ENCODE measurements at regions not wholly inside any gene's neighbourhood (a gene's known extent, or its start where the extent isn't known, plus 50 kb on each side); places are given as distances from the start of the nearest gene placed in this dataset.
"Not testable (repeated sequence)": the region's sequence is repeated elsewhere in the genome, so short reads cannot be mapped to it uniquely, and the experiment has no call there.

DNA sequence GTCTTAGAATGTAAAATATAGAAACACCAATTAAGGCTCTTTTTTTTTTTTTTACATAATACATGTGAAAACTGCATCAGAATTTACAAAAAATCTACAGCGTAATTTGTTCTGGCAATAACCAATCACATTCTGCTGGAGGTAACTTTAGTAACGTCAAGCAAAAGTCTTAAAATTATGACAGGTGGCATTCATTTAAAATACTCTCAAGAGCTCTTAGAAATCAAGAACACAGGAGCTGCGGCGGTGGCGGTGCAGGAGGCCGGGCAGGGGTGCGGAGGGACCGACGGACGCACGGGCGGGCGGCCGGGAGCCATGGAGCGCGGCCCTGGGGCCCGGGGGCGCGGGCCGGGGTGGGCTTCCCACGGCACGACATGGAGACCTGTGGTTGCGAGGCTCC is 202.4 kb downstream of the USP22 start:
- TF ChIP-seq, protein P1, sequence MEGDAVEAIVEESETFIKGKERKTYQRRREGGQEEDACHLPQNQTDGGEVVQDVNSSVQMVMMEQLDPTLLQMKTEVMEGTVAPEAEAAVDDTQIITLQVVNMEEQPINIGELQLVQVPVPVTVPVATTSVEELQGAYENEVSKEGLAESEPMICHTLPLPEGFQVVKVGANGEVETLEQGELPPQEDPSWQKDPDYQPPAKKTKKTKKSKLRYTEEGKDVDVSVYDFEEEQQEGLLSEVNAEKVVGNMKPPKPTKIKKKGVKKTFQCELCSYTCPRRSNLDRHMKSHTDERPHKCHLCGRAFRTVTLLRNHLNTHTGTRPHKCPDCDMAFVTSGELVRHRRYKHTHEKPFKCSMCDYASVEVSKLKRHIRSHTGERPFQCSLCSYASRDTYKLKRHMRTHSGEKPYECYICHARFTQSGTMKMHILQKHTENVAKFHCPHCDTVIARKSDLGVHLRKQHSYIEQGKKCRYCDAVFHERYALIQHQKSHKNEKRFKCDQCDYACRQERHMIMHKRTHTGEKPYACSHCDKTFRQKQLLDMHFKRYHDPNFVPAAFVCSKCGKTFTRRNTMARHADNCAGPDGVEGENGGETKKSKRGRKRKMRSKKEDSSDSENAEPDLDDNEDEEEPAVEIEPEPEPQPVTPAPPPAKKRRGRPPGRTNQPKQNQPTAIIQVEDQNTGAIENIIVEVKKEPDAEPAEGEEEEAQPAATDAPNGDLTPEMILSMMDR (IDR thresholded peaks at IDR 0.05): not testable (repeated sequence)
- TF ChIP-seq POLR2AphosphoS5 (IDR thresholded peaks at IDR 0.05): not testable (repeated sequence)

All from breast epithelium (tissue), 3 donors.